GM12892 (cell line): ENCODE measurements at regions not wholly inside any gene's neighbourhood (a gene's known extent, or its start where the extent isn't known, plus 50 kb on each side); places are given as distances from the start of the nearest gene placed in this dataset.

Source experiments
- POLR2A ChIP-seq: IDR thresholded peaks from 2 replicates; pipeline ENCODE4 v1.6.1; 2011; ENCODE audit warnings: low read depth, low read length, control low read depth
- POLR2AphosphoS5 ChIP-seq: IDR thresholded peaks from 2 replicates; pipeline ENCODE4 v1.6.1; 2011; ENCODE audit warnings: low read depth, low read length, control low read depth
- TAF1 ChIP-seq: IDR thresholded peaks from 2 replicates; pipeline ENCODE4 v1.6.1; 2011; ENCODE audit warnings: low read depth, mild to moderate bottlenecking, control low read depth, low read length, borderline replicate concordance

GRCh38 chr12:127292736-127293135 is 974.2 kb upstream of the TMEM132C start:
- TF ChIP-seq POLR2AphosphoS5 (no peak), POLR2A (no peak), TAF1 (no peak)
